Stimulated activated CD8-positive, alpha-beta memory T cell treated with anti-CD3 and anti-CD28 coated beads, Interleukin-15, amount 100 ng/mL, for 1 hour (primary cell): ENCODE measurements at regions not wholly inside any gene's neighbourhood (a gene's known extent, or its start where the extent isn't known, plus 50 kb on each side); places are given as distances from the start of the nearest gene placed in this dataset.

Experiments used
- DNase-seq: peaks from one replicate; pipeline ENCODE4 v3.0.0-alpha.2; 2020; ENCODE audit warnings: low read depth

DNA sequence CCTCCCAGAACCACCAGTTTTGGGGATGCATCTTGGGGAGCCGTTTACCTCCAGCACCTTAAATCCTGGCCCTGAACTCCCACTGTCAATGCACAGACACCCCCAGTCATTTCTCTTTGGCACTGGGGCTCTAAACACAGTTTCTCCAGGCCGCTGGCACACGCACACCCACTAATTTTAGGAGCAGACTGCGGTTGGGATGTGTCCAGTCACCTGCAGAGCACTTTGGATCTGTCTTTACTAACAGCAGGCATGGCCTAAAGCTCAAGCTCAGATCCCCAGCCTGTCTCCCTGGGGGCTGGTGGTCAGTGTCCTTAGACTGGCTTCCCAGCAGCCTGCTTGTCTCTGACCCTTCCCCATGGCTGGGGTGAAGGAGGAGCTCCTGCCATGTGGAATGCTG is 49.9 kb downstream of the SYNE3 start:
- no peak for DNase-seq

DNA sequence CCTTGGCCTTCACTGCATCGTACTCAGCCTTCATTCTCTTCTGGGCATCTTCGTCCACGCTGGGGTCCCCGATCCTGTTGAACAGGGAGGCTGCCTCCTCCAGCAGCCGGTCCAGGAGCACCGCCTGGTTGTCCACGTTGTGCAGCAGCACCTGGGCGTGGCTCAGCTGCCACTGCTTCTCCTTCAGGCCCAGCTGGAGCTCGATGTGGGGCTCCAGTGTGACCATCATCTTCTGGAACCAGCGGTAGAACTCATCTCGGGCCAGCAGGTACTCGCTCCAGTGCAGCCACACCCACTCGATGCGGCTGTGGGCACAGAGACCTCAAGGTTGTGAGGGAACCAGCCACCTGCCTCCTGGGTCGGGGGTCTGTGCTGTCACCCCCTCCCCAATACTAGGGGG is 50.5 kb downstream of the SYNE3 start:
- no peak for DNase-seq

DNA sequence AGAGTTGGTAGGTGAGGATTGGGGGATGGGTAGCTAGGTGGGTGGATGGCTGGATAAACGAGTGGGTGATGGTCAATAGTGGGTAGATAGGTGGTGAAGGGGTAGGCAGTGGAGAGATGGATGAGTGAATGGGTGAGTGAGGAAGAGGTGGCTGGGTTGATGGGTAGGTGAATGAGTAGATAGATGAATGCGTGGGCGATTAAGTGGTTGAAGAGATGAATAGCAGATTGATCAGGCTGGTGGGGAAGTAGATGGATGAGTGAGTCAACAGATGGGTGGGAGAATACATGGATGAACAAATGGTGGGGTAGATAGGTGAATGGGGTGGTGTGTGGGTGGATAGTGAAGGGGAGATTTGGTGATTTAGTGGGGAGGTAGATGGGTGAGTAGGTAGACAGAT is 51.1 kb downstream of the SYNE3 start:
- no peak for DNase-seq

DNA sequence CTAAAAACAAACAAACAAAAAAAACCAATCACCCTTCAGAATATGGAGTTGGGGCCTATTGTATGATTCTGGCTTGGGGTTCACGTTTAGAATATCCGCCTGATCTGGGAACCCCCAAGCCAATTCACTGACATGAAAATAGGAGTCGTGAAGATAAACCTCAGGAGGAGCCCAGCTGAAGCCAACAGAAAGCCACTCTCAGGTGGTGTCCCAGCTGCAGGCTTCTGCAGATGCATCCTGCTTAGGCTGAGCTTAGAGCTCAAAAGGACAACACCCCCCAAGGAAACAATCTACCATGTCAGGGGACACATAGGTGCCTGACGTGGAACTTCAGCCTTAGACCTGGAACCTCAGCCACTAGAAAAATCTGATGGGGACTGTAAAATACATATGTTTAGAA is 51.9 kb downstream of the SYNE3 start:
- DNase-seq, result no peak

DNA sequence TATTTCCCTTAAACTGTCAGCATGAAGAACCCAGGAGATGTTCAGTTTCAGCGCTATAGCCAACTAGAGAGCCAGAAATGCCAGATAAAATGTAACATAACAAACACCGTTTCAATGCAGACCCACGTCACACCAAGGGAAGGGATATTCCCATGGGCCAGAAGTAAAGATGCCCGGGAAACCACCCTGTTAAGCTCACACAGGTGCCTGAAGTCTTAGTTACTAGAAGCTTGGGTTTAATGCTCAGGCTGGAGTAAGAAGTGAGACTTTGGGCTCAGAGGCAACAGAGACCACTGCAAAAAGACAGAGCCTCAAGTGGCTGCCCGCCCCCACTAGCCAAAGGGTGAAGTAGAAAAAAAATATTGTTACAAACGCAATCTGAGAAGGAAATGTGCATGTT is 52.3 kb downstream of the SYNE3 start:
- no peak for DNase-seq

DNA sequence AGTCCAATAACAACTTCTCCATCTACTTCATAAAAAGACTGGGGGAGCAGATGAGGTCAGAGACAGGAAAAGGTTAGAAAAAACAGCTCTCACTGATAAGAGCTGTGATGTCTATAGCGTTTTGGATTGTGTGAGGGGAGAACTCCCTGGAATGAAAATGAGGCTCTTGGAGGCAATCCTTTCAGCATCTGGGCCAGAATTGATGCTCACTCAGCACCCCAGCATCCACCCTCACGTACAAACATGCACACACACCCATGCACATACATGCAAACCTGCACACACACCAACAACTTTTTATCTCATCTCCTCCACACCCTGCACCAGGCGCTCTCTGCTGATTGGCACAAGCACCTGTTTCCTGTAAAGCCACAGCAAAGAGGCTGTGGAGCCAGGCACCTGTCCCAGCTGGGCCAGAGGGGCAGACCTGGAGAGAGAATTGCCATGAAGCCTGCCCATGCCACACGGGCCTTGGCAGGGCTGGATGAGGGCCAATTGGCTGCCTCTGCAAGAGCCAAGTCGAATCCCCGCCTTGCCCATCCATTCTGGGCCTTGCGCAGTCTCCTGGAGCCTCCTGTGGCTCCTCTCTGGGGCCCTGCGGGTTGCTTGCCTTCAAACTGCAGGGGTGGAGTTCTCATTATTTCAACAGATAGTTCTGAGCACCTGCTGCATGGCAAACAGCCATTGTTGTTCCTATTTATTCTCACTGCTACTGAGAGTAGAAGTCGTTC is 53.1 kb downstream of the SYNE3 start:
- DNase-seq, result no peak

DNA sequence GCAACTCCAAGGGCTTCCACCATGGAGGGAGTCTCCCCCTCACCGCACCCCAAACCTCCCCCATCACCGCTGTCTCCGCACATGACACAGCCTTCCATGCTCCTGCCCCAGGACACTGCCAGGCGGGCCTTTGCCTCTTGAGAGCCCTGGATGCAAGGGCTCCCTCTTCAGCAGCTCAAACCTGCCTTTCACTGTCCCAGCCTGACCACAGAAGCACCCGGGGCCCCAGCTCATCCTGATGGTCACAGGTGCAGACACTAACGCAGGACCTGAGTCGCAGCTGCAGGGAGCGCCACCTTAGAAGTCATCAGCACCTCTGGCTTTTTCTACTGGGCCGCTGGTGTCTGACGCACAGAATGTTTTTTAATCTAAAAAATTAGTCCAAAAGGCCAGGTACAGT is 54.0 kb downstream of the SYNE3 start:
- DNase-seq, result no peak

DNA sequence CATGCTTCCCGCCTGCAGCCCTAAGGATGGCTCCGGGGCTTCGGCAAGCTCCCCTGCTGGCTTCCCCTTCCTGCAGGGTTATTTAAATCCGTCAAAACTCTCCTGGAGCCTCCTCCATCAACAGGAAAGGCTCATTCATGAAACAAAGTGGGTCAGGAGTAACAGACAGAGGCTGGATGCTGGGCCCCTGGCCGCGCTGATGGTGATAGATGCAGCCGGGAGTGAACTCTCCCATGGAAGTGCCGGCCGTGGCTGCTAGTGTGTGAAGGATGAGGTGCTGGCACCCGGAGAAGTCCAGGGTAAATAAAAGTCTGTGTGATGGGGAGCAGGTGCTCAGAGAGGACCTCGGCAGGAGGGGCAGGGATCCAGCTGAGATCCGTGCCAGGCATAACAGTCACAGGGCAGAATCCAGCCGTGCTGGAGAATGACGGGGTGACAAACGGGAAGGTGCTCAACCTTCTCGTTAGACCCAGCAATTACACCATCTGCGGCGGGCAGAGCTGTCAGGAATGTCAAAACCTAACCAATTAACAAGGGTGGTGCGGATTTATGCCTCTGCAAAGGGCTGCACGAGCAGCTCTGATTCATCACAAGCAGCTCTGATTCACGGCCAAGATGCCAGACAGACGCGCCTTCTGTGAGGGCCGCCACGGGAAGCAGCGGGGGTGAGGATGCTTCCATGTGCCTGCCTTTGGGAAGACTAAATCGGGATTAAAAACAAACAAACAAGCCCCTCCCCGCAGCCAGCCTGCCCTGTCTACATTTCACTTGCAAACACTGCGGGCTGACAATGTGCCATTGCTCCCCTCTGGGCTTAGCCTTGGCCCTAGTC is 55.6 kb downstream of the SYNE3 start:
- DNase-seq, result no peak

DNA sequence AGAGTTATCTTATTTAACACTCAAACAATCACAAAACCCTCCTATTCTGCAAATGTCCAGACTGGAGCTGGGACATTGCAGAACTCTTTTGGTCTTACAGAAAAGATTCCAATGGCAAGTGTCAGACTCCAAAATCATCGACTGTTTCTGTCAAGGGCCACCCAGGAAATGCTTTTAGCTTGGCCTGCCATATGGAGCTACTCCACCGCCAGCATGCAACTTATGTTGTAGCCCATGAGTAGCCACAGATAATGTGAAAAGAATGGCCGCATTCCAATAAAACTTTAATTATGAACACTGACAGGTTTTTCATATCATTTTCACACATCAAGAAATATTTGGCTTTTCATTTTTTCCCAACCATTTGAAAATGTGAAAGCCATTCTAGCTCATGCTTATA is 57.5 kb downstream of the SYNE3 start:
- no peak for DNase-seq

DNA sequence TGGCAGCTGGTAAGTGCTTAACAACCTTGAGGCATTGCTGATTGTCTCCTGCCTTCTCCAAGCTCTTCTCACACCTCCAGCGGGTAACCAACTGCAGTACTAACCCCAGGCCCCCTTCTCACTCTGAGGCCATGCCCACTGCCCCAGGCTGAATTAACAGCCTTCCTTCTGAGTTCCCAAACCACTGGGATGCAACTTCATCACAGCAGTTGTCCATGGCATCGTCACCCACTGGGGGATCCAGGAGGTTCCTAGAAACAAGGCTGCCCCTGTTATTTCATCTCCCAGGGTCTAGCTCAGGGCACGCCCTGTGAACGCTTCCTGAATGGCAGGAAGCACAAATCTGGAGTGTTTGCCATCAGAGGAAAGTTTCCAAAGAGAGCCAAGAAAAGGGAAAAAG is 58.0 kb downstream of the SYNE3 start:
- no peak for DNase-seq

DNA sequence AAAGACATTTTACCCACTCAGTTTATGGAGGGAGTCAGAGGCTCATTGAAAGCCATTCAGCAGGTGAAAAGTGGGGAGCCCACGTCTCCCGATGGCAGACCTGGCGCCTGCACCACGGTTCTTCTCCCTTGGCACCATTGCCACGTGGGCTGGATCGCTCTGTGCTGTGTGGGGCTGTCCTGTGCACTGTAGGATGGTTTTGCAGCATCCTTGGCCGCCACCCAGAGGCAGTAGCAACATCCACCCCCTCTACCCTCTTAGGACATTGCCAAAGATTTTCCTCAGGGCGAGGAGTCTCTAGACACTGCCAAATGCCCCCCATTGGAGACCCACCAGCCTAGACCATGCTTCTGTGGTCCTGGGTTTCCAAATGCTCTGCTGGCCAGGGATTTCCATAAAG is 60.2 kb downstream of the SYNE3 start:
- no peak for DNase-seq

DNA sequence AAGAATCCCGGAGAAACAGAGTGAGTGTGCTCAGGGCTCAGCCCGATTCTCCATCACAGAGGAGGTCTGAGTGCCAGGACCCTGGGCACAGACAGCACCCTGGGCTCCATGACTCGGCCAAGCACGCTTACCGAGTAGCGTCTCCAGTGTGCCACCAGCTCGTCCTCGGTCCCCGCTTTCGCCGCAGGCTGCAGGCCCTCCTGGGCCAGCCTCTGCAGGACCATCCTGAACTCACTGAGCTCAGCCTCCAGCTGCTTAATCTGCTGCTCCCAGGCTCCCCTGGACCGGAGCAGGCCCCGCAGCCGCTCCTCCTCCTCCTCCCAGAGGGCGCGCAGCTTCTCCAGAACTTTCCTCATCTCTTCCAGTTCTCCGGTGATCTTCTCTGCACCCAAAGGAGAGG is 61.2 kb downstream of the SYNE3 start:
- DNase-seq, result no peak

DNA sequence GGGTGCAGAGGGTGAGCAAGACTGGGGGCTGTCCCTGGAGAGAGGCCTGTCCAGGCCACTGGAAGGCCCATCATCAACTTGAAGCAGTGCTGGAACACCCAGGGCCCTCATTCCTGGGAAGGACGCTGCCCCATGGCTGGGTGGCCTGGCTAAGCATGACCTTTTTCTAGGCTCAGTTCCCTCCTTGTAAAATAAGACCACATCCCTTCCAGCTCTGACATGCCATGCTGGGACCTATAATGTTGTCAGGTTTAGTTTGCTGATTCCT is 62.8 kb downstream of the SYNE3 start:
- DNase-seq, result no peak

DNA sequence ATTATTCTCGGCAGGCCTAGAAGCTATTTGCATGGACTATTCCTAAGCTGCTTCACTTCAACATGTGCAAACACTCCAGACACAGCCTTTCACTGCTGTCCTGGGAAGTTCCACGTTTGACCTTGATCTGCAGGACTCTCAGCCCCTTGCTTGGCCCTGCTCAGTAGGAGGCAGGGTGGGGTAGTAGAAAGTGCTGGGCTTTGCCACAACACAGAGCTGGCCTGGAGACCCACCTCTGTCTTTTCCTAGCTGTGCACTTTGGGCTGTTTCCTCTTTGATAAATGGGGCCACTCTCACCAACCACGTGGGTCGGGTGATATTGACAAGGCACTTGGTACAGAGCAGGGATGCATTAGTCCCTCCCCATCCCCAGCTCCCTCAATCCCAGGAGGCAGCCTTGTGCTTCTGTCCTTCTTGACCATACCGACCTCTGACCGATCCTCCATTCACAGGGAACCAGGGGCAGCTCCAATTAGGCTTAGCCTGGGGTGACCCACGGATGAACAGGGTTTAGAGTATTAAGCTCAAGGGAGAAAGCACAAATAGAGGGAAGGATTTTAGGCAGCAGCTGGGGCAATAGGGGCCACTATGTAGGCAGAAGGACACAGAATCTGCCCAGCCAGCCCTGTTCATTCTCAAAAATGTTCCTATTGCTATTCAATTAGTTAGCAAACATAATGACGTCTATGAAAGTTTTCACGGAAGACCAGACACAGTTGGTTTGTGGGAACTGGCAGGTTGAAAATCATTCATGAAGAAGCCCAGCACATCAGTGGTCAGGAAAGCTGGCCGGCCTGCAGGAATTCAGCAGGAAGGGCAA is 63.3 kb downstream of the SYNE3 start:
- DNase-seq, result no peak

DNA sequence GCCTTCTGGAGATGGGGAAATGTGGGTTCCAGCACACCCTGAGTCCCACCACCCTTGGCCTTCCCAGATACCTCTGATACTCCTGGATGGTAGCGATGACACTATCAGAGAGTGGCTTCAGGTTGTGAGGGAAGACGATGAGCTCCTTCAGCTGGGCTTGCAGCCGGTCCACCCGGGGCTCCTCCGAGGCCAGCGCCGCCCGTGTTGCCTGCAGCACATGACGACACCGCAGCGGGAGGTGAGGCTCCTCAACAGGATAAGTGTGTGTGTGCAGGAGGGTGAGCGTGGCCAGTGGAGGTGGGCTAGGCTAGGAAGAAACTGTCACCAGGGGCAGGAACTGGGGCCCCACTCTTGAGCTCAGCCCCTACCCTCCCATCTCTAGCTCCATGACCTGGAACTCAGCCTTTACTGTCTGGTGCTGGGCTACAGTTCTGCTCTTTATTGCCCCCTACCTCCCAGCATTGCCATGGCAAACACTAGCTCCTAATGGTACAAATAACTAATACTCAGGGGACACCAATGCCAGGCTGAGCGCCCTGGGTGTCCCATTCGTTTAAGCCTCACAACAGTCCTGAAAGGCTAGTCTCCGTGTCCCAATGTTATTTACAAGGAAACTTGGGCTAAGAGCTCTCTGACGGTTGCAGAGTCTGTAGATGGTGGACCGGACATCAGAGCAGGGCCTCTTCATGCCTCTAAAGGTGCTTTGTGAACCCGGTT is 64.1 kb downstream of the SYNE3 start:
- DNase-seq, result no peak

DNA sequence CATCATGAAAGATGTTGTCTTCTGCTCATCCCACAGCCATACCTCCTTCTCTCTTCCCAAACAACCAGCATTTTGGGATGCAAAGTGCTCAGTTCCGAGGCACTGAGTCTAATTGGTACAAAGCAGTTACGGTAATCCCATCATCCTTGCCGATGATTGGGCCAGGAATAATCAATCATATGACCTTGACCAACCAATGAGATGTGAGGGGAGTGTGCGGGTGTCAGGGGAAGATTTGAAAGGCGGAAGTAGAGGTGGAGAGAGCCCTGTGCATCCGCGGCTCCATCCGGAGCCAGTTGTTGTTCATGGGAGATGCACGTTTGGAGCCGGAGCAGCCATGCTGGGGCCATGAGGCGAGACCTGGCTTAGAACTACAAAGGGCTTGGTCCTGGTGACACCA is 67.3 kb downstream of the SYNE3 start:
- no peak for DNase-seq

DNA sequence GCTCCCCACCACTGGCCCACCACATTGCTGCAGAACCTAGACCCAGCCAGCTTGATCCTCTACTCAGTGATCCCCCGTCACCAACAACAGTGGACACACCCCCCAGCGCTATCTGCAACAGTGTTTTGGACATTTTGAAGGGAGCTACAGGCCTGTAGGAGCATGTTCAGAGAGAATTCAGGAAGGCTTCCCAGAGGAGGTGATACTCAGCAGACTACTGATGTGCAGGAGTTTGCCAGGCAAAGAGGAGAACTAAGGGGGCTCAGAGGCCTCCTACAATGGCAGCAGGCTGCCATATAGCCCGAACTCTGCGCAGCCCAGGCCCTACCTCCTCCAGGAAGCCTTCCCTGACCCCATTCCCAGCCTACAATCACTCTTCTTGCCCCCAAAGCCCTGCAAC is 70.0 kb downstream of the SYNE3 start:
- no peak for DNase-seq

DNA sequence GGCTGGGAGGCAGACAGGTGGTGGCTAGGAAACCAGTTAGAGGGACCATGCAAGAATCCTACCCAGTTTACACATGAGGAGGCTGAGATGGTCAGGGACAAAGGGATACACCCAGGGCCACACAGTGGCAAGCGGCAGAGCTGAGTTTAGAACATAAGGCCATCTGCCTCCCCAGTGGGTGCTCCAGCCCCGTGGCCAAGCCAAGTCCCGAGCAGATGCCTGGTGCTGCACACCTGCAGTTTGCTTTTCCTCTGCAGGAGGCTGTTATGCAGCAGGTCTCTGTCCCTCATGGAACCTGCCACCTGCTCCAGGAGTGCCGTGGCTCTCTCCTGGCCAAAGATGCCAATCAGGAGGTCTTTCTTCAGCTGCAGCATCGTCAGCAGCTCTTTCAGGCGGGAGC is 70.8 kb downstream of the SYNE3 start:
- no peak for DNase-seq

DNA sequence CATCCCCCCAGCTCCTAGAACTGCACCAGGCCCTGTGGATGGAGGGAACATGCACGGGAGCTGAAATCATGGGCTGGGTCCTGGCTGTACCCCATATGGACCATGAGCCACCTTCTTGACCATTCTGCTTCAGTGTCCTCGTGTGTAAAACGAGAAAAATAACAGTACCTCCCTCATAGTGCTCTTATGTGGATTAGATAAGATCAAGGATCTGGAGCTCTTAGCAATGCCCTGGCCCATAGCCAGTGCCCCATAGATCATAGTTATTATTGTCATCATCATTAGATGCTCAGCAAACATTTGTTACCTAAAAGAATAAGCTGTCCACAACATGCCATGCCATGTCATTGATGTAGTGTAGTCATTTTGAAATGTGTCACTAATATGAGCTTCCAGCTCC is 71.3 kb downstream of the SYNE3 start:
- no peak for DNase-seq

DNA sequence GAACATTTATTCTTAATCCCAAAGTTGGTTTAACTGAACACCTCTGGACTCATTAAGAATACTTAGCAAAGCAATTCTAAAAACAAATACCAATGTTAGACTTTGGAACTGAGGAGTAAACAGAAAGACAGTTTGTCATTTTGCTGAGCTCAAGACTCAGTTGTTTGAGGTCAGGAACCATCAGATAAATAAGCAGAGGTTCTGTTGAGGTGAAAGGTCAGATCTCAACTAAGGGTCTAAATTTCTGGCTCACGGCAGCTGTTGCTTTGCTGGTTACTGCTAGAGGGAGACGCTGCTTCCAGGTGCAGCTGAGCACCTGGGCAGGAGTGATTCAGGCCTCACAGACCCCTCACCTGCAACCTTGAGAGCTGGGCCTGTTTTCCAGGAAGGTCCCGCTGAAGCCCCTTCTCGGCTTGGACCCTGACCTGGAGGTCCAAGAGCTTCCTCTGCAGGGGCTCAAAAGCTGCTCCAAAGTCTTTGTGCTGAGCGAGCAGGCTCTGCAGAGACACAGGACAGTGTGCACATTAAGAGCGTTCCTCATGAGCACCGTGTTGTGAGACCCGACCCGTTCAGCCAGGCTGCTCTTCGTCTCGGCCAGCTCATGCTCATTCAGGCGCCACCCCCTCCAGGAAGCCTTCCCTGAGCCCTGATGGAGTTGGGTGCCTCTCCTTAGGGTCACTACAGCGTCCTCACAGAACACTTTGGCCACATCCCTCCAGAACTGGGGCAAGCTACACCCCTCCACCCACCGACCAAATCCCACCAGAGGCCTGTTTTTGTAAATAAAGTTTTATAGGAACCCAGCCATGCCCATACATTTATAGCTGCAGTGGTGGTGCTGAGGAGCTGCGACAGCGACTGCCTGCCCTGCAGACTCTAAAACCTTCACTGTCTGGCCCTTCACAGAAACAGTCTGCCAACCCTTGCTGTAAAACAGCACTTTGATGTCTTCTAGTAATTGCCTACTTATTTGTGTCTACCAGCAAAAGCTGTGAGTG is 72.0 kb downstream of the SYNE3 start:
- DNase-seq, result no peak

DNA sequence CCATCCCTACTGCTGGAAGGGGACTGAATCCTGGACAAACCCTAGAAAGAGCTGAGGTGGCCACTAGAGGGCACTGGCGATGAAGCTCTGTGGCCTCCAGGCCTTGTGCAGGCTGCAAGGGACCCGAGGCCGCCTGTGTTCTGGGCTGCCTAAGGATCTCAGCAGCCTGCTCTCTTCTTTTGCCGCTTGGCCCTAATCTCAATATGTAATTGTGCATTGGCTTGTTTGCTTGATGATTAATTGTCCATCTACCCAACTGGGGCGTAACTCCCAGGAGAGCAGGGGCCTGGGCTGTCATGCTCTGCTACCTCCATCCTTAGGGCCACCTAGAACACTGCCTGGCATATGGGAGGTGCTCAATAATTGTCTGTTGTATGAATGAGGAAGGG is 73.8 kb downstream of the SYNE3 start:
- peak; percentile 68 for DNase-seq
